A673 (cell line): ENCODE measurements at regions not wholly inside any gene's neighbourhood (a gene's known extent, or its start where the extent isn't known, plus 50 kb on each side); places are given as distances from the start of the nearest gene placed in this dataset.

Experiments used
- BruUV-seq: library from RNA; stranded (reverse); fragments of 400-500 nt; replicated peaks from 2 replicates; lab custom pipeline; 2021; lab: Mats Ljungman, UMichigan
- CTCF ChIA-PET: fragments of 300-600 bp; sonication (Branson Sonifier 250); formaldehyde crosslinking; loops from one replicate; lab custom pipeline; 2022; ENCODE audit warnings: antibody characterized with exemption; lab: Charles Lee
- POLR2A ChIA-PET: fragments of 300-600 bp; sonication (Branson Sonifier 250); formaldehyde crosslinking; loops from one replicate; lab custom pipeline; 2022; ENCODE audit warnings: antibody characterized with exemption; ENCODE audit not compliant: low non-redundant PET; lab: Charles Lee
- DNase-seq: peaks from one replicate; pipeline ENCODE4 v3.0.0-alpha.2; 2015; ENCODE audit warnings: low spot score
- H3K27ac ChIP-seq: fragments of 200-600 bp; sonication (generic); 2 replicates; pipeline ENCODE4 v1.5.1; 2016; ENCODE audit warnings: mixed run types, low read depth, mild to moderate bottlenecking, mixed read lengths, antibody characterized with exemption, low read length; ENCODE audit not compliant: poor library complexity, severe bottlenecking
- H3K27me3 ChIP-seq: fragments of 200-600 bp; sonication (generic); replicated peaks from 2 replicates; pipeline ENCODE4 v1.6.1; 2017; ENCODE audit warnings: mixed run types, low read depth, mild to moderate bottlenecking, mixed read lengths, antibody characterized with exemption, low read length; ENCODE audit not compliant: insufficient read depth, poor library complexity
- H3K36me3 ChIP-seq: fragments of 200-600 bp; sonication (generic); 2 replicates; pipeline ENCODE4 v1.6.1; 2016; ENCODE audit warnings: mixed run types, mild to moderate bottlenecking, mixed read lengths, antibody characterized with exemption, low read length; ENCODE audit not compliant: insufficient read depth, poor library complexity, severe bottlenecking
- H3K4me1 ChIP-seq: fragments of 200-600 bp; sonication (generic); 2 replicates; pipeline ENCODE4 v1.6.1; 2017; ENCODE audit warnings: mixed run types, mild to moderate bottlenecking, mixed read lengths, antibody characterized with exemption, low read length; ENCODE audit not compliant: insufficient read depth, poor library complexity, severe bottlenecking
- H3K4me3 ChIP-seq: fragments of 200-600 bp; sonication (generic); 2 replicates; pipeline ENCODE4 v1.5.1; 2016; ENCODE audit warnings: low read depth, mixed run types, mild to moderate bottlenecking, mixed read lengths, low read length; ENCODE audit not compliant: poor library complexity, severe bottlenecking
- H3K9me3 ChIP-seq: fragments of 200-600 bp; sonication (generic); 2 replicates; pipeline ENCODE4 v1.6.1; 2016; ENCODE audit warnings: mixed run types, low read depth, mild to moderate bottlenecking, mixed read lengths, antibody characterized with exemption, low read length; ENCODE audit not compliant: poor library complexity, severe bottlenecking
- CTCF ChIP-seq: fragments of 300-800, 200-600 bp; sonication (generic); conservative IDR thresholded peaks from 2 replicates; pipeline ENCODE4 v1.5.1; 2017; ENCODE audit warnings: low read depth, mild to moderate bottlenecking, antibody characterized with exemption, low read length, moderate library complexity, mixed read lengths
- EZH2 ChIP-seq: fragments of 200-600 bp; sonication (generic); IDR thresholded peaks from 2 replicates; pipeline ENCODE4 v1.6.1; 2017; ENCODE audit warnings: borderline replicate concordance, low read depth, mild to moderate bottlenecking, mixed read lengths, antibody characterized with exemption, low read length; ENCODE audit not compliant: poor library complexity, severe bottlenecking
- intact Hi-C: fragments of 100-400 bp; cut with micrococcal nuclease; formaldehyde crosslinking; loops from one replicate; pipeline ENCODE4 v1.10.0; 2022; ENCODE audit not compliant: unreplicated experiment

- ChIA-PET CTCF (no interaction called here), POLR2A (no interaction called here)
- BruUV-seq = no TSS peak
- DNase-seq = no peak
- Histone ChIP-seq H3K4me3 (no peak overlapping the region), H3K27ac (no peak overlapping the region), H3K9me3 (no peaks in the 10 kb centered on the region), H3K27me3 (no peaks in the 10 kb centered on the region), H3K4me1 (no peaks in the 10 kb centered on the region), H3K36me3 (no peaks in the 10 kb centered on the region)
- intact Hi-C loops = no loop called here
- no peak for TF ChIP-seq EZH2
- no peak for TF ChIP-seq CTCF
These were observed 158.9 kb upstream of the FUT9 start for GRCh38 chr6:95856876-95857364.

GRCh38 chr6:95865857-95866256, 149.9 kb upstream of the FUT9 start:
- intact Hi-C loops = loop anchor here (5.0 kb wide), 1 partner anchor 499 kb away; no protein-coding TSS in a partner anchor
- Histone ChIP-seq H3K27ac (no peak overlapping the region), H3K27me3 (no peaks in the 10 kb centered on the region), H3K4me1 (no peaks in the 10 kb centered on the region), H3K36me3 (no peaks in the 10 kb centered on the region), H3K4me3 (no peak overlapping the region), H3K9me3 (no peaks in the 10 kb centered on the region)
- ChIA-PET POLR2A (no interaction called here), CTCF (no interaction called here)
- no TSS peak for BruUV-seq
- DNase-seq = no peak
- TF ChIP-seq EZH2 (no peak), CTCF (no peak)

- no TSS peak for BruUV-seq
- CTCF ChIA-PET = no interaction called here
- POLR2A ChIA-PET = no interaction called here
- intact Hi-C loops = loop anchor here (1.0 to 5.0 kb wide), 2 partner anchors 435 to 499 kb away; no protein-coding TSS in a partner anchor
- no peak for TF ChIP-seq EZH2
- peak; percentile 63 for TF ChIP-seq CTCF
- H3K27ac ChIP-seq = no peak overlapping the region
- H3K36me3 ChIP-seq = no peaks in the 10 kb centered on the region
- no peaks in the 10 kb centered on the region for H3K27me3 ChIP-seq
- no peak overlapping the region for H3K4me3 ChIP-seq
- H3K4me1 ChIP-seq = no peaks in the 10 kb centered on the region
- no peaks in the 10 kb centered on the region for H3K9me3 ChIP-seq
- DNase-seq = peak; percentile 30
These were observed 149.0 kb upstream of the FUT9 start for GRCh38 chr6:95866732-95867131.
